Aorta (tissue), 5 donors: ENCODE measurements at regions not wholly inside any gene's neighbourhood (a gene's known extent, or its start where the extent isn't known, plus 50 kb on each side); places are given as distances from the start of the nearest gene placed in this dataset.
"Not testable (repeated sequence)": the region's sequence is repeated elsewhere in the genome, so short reads cannot be mapped to it uniquely, and the experiment has no call there.

ENCODE experiments used
- ATAC-seq: fragments of 200-7000 bp; cut with Tn5 transposase; one replicate; pipeline ENCODE4 v1.9.1; 2022; ENCODE audit warnings: moderate library complexity; ENCODE audit not compliant: low FRiP score
- DNase-seq, 2 donors: peaks; one replicate each; pipeline ENCODE4 v3.0.0-alpha.2; 2020
- H3K27ac ChIP-seq, 2 donors: one replicate each; pipeline ENCODE4 v1.5.1; 2013; ENCODE audit warnings: low read length in 2 of 2, mild to moderate bottlenecking in 2 of 2, moderate library complexity in 2 of 2, control low read depth in 1 of 2, inconsistent platforms in 1 of 2, low read depth in 1 of 2
- H3K27me3 ChIP-seq, 2 donors: one replicate each; pipeline ENCODE4 v1.6.1; 2013; ENCODE audit warnings: control low read depth in 1 of 2, low read length in 1 of 2, mild to moderate bottlenecking in 1 of 2, moderate library complexity in 1 of 2; ENCODE audit not compliant: insufficient read depth in 2 of 2, control insufficient read depth in 1 of 2
- H3K36me3 ChIP-seq, 2 donors: one replicate each; pipeline ENCODE4 v1.6.1; 2013; ENCODE audit warnings: control low read depth in 1 of 2, low read length in 1 of 2, mild to moderate bottlenecking in 1 of 2; ENCODE audit not compliant: insufficient read depth in 2 of 2, control insufficient read depth in 1 of 2
- H3K4me1 ChIP-seq, 2 donors: one replicate each; pipeline ENCODE4 v1.6.1; 2013; ENCODE audit warnings: low read length in 2 of 2, control low read depth in 1 of 2, mild to moderate bottlenecking in 1 of 2, moderate library complexity in 1 of 2; ENCODE audit not compliant: insufficient read depth in 2 of 2, control insufficient read depth in 1 of 2
- H3K4me3 ChIP-seq, 2 donors: one replicate each; pipeline ENCODE4 v1.5.1; 2013; ENCODE audit warnings: low read length in 2 of 2, control low read depth in 1 of 2, mild to moderate bottlenecking in 1 of 2
- H3K9me3 ChIP-seq: one replicate; pipeline ENCODE4 v1.6.1; 2013; ENCODE audit warnings: mild to moderate bottlenecking, low read length; ENCODE audit not compliant: control insufficient read depth
- WGBS, 2 donors: extraction: QIAGEN DNeasy Blood & Tissue Kit; methylation state at CpG; one replicate each; pipeline ENCODE4 v1.1.7; 2013; 5-methylcytosine and 5-hydroxymethylcytosine counted together
- intact Hi-C, 2 donors: fragments of 100-400 bp; cut with DNase I; formaldehyde crosslinking; loops; one replicate each; pipeline versions ENCODE4 v1.14.2 to v1.15.0; 2022
- donor health status: healthy with polysubstance abuse.
- donor health status: Bipolar disorder and iron deficiency.
- donor health status: DM: no; HTN: no; CAD: no.
- donor health status: DM: no; HTN: no; CAD: no.
- donor health status: DM: yes; HTN: yes; CAD: no.

DNA sequence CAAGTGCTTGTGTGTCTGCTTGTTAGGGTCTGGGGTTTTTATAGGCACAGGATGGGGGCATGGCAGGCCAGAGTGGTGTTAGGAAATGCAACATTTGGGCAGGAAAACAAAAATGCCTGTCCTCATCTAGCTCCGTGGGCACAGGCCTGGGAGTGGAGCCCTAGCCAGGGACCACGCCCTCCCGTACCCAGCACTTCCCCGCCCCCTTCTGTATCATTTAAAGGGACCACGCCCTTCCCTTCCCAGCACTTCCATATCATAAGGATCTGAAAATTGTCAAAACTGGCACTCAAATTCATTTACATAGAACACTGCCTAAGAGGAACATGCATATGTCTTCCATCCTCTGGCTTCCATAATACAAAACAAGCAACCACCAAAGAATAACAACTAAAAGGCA is 185.8 kb downstream of the B3GLCT start:
- Histone ChIP-seq H3K27ac (no peak overlapping the region), H3K4me1 (no peaks in the 10 kb centered on the region), H3K27me3 (no peaks in the 10 kb centered on the region), H3K36me3 (no peaks in the 10 kb centered on the region), H3K4me3 (no peak overlapping the region), H3K9me3 (no peaks in the 10 kb centered on the region)
- ATAC-seq: no peak
- intact Hi-C loops: no loop called here
- 58 to 70% methylated on average over 5 of the region's 5 CpGs for WGBS, 2 donors
- no peak for DNase-seq

DNA sequence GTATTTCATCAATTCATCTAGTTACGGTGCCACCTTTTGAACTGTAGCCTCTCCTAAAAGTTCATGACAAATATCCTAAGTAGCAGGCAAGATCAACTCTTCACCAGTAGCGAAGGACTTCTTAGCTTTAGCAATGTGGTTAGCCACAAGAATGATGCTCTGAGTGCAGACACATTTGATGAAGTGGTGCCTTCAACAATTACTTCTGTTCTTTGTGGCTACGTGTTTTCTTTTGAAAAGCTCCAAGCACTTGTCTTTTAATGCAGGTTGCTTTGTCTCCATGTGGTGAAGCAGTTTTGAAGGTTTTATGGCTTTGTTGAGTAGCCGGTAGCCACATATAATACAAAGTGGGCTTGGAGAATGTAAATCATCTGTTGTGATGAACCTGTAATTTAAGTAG is 194.7 kb downstream of the B3GLCT start:
- intact Hi-C loops: no loop called here
- WGBS, 2 donors: 76 to 80% methylated on average over 4 of the region's 4 CpGs
- ATAC-seq: no peak
- Histone ChIP-seq H3K27me3 (no peaks in the 10 kb centered on the region), H3K4me3 (no peak overlapping the region), H3K4me1 (no peaks in the 10 kb centered on the region), H3K9me3 (peaks cover 3% of the 10 kb centered on the region), H3K27ac (no peak overlapping the region), H3K36me3 (no peaks in the 10 kb centered on the region)
- no peak for DNase-seq

DNA sequence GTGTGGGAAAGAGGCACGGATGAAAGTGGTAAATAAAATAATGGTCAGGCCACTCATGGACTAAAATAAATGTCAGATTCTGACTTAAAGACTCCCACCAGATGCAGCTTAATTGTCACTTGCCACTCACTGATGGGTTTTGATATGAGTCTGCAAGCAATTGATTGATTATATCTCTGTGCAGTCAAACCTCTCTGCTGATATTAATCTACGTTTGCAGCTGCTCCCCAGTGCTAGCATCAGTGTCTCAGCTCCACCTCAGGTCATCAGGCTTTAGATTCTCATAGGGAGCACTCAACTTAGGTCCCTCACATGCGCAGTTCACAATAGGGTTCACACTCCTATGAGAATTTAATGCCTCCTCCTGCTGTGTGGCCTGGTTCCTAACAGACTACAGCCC is 195.3 kb downstream of the B3GLCT start:
- DNase-seq (no peak), ATAC-seq (no peak)
- Histone ChIP-seq H3K27ac (no peak overlapping the region), H3K4me3 (no peak overlapping the region), H3K36me3 (no peaks in the 10 kb centered on the region), H3K9me3 (peaks cover 3% of the 10 kb centered on the region), H3K4me1 (no peaks in the 10 kb centered on the region), H3K27me3 (no peaks in the 10 kb centered on the region)
- intact Hi-C loops: no loop called here
- WGBS, 2 donors: 72 to 81% methylated on average over 3 of the region's 3 CpGs

DNA sequence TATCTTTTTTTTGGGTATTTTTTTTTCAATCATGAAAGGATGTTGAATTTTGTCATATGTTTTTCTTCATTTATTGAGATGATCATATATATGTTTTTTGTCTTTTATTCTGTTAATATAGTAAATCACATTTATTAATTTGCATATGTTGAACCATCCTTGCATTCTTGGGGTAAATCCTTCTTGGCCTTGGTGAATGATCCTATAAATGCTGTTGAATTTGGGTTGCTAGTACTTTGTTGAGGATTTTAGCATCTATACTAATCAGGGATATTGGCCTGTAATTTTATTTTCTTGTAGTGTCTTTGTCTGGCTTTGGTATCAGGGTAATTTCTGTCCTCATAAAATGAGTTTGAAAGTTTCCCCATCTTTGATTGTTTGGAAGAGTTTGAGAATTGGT is 199.9 kb downstream of the B3GLCT start:
- no peaks in the 10 kb centered on the region for H3K27me3 ChIP-seq
- intact Hi-C loops: no loop called here
- H3K4me3 ChIP-seq: no peak overlapping the region
- H3K9me3 ChIP-seq: peaks cover 3% of the 10 kb centered on the region
- H3K4me1 ChIP-seq: no peaks in the 10 kb centered on the region
- DNase-seq (no peak), ATAC-seq (no peak)
- H3K27ac ChIP-seq: no peak overlapping the region
- no peaks in the 10 kb centered on the region for H3K36me3 ChIP-seq

DNA sequence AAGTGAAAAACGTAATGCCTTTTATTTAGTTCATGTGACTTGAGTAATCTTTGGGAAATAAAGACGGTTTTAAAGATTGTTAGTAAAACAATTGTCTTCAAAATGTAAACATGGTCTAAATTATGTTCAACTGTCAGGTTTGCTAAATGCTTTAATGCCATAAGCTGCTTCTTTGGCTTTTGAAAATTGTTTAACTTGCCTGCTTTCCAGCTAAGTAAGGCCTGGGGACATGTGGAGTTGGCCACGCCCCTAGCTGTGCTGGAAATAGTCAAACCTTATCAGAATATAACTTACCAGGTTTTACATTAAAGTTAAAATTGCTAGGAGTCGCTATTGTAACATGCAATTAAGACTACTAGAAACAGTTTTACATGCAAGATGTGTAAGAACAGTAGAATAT is 203.9 kb downstream of the B3GLCT start:
- 66 to 73% methylated on average over 4 of the region's 4 CpGs for WGBS, 2 donors
- H3K4me3 ChIP-seq, H3K36me3 ChIP-seq, H3K4me1 ChIP-seq, intact Hi-C loops, H3K27ac ChIP-seq, DNase-seq, ATAC-seq, H3K27me3 ChIP-seq, H3K9me3 ChIP-seq: not testable (repeated sequence)

DNA sequence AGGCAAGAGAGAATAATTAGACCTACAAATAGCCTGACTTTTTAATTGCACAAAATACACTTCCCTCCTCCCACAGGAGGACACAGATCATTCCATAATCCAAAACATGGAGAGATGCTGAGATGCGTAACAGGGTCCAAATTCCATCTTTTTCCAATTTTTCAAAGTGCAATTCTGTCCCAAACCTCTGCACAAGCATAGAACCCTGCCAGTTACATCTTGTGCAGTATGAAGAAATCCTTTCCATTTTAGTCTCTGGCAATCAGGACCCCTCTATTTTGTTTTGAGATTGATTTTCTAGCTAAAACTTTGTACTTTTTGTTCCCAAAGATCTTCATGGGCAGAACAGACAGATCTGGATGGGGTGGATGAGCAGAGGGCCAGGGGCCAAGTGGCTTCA is 209.2 kb downstream of the B3GLCT start:
- no peak overlapping the region for H3K4me3 ChIP-seq
- H3K27me3 ChIP-seq: peaks cover 0 to 2% of the 10 kb centered on the region in 2 donors
- no peaks in the 10 kb centered on the region for H3K4me1 ChIP-seq
- no peaks in the 10 kb centered on the region for H3K9me3 ChIP-seq
- intact Hi-C loops: no loop called here
- DNase-seq (no peak), ATAC-seq (no peak)
- no peaks in the 10 kb centered on the region for H3K36me3 ChIP-seq
- no peak overlapping the region for H3K27ac ChIP-seq
- 88 to 91% methylated on average over 1 of the region's 1 CpG for WGBS, 2 donors

DNA sequence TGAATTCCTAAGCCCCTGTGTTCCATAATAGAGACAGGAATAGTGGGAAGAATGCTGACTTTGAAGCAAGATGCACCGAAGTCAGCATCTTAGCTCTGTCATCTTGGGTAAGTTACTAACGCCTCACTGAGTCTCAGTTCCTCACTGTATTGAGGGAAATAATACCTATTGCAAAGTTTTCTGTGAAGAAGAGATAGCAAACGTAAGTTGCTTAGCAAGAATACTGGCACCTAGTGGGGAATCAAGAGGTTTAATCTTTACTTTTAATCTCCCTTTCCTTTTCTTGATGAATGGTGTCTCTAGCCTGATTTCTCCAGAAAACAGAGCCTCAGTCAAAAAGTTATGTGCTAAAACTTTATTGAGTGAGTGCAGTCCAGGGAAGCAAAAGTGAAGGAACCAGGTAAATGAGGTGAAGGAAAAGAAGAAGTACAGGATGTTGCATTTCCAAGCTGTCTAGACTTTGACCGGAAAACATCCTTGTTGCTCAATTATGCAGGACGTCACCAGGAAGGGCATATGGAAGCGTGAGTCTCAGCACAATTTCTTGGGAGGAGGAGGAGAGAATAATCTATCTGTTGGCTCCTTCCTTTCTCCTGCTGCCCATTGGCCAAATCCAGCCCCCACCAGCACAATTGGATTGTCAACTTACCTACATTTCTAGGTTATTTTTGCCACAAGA is 210.0 kb downstream of the B3GLCT start:
- Histone ChIP-seq H3K4me3 (no peak overlapping the region), H3K36me3 (no peaks in the 10 kb centered on the region), H3K27me3 (peaks cover 0 to 2% of the 10 kb centered on the region in 2 donors), H3K4me1 (no peaks in the 10 kb centered on the region), H3K9me3 (no peaks in the 10 kb centered on the region), H3K27ac (no peak overlapping the region)
- 63 to 68% methylated on average over 6 of the region's 6 CpGs for WGBS, 2 donors
- no peak for DNase-seq
- ATAC-seq: no peak
- intact Hi-C loops: no loop called here

DNA sequence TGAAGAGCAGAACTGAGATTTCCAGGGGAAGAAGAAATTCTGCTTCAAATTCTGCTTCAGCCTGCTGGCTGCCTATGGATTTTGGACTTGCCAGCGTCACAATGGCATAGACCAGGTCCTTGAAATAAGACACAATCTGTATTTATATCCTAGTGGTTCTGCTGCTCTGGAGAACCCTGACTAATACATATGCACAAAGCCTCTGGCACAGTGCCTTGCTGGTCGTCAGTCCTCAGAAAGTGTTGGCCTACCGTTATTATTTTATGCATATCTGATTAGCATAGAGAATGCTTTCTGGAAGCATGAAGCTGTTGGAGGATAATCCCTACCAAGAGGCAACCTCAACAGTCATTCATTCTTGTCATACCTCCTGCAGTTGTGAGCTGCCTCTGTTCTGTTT is 213.7 kb downstream of the B3GLCT start:
- Histone ChIP-seq H3K36me3 (no peaks in the 10 kb centered on the region), H3K9me3 (no peaks in the 10 kb centered on the region), H3K4me3 (no peak overlapping the region), H3K4me1 (no peaks in the 10 kb centered on the region), H3K27me3 (peaks cover 0 to 2% of the 10 kb centered on the region in 2 donors), H3K27ac (no peak overlapping the region)
- DNase-seq (no peak), ATAC-seq (no peak)
- WGBS, 2 donors: 47 to 49% methylated on average over 3 of the region's 3 CpGs
- intact Hi-C loops: no loop called here

DNA sequence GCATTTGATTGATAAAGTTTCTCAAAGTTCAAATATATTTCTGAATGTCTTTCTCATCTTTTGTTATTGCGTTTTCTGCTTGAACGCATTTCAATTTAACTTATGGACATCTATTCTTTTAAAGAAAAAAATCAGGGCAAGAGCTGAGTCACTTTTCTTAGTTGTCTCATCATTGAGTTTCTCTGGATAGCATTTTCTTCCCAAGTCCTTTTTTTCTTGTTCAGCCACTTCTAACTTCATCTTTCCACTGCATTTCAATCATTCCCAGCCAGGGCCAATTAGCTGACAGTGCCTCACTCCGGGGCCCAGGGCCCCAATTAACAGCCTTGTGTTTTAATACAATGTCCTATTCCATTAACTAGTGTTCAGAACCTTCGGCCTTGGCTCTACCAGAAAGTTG is 216.3 kb downstream of the B3GLCT start:
- Histone ChIP-seq H3K27ac (no peak overlapping the region), H3K4me3 (no peak overlapping the region), H3K9me3 (no peaks in the 10 kb centered on the region), H3K27me3 (peaks cover 0 to 2% of the 10 kb centered on the region in 2 donors), H3K36me3 (no peaks in the 10 kb centered on the region), H3K4me1 (no peaks in the 10 kb centered on the region)
- WGBS, 2 donors: 75 to 81% methylated on average over 4 of the region's 4 CpGs
- no peak for DNase-seq
- ATAC-seq: no peak
- intact Hi-C loops: no loop called here
